HG03342 (cell line): ENCODE measurements at regions not wholly inside any gene's neighbourhood (a gene's known extent, or its start where the extent isn't known, plus 50 kb on each side); places are given as distances from the start of the nearest gene placed in this dataset.

ENCODE experiments used
- ATAC-seq: cut with Tn5 transposase; IDR thresholded peaks from one replicate; pipeline ENCODE4 v1.9.1; 2021; ENCODE audit warnings: mild to moderate bottlenecking, moderate library complexity; ENCODE audit not compliant: unreplicated experiment

GRCh38 chr2:106977717-106978116 lies 91.8 kb upstream of the ST6GAL2 start:
- no peak for ATAC-seq

DNA sequence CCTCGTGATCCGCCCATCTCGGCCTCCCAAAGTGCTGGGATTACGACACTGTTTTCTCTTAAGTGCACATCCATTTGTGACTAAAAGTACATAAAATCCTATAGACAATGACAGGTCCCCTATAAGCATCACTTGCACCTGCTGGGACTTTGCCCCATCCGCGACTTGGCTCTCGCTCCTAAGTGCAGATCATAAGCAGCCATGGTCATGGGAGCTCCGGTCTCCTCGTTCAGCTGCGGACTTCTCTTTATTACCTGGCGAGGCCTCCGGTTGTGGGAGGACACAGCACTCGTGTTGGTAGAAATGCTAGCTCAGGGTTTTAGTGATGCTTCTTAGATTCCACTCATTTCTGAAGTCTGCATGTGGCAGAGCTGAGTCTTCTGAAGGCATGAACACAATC lies 92.7 kb upstream of the ST6GAL2 start:
- no peak for ATAC-seq

GRCh38 chr2:106981491-106981890 lies 95.5 kb upstream of the ST6GAL2 start:
- ATAC-seq: no peak

GRCh38 chr2:106982350-106982749 lies 96.4 kb upstream of the ST6GAL2 start:
- ATAC-seq: no peak

DNA sequence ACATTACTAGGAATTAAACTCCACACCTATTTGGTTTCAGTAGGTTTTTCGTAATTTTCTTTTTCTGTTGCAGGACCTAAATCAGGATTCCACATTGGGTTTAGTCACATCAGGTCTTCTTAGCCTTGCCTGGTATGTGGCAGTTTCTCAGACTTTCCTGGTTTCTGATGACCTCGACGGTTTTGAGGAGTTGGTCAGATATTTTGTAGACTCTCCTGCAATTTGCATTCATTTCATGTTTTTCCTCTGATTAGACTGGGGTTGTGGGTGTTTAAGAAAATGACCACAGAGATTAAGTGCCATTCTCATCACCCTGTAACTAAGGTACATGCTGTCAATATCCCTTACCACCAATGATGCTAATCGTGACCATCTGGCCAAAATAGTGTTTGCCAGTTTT lies 97.3 kb upstream of the ST6GAL2 start:
- no peak for ATAC-seq

GRCh38 chr2:106988361-106988760 lies 102.4 kb upstream of the ST6GAL2 start:
- no peak for ATAC-seq

DNA sequence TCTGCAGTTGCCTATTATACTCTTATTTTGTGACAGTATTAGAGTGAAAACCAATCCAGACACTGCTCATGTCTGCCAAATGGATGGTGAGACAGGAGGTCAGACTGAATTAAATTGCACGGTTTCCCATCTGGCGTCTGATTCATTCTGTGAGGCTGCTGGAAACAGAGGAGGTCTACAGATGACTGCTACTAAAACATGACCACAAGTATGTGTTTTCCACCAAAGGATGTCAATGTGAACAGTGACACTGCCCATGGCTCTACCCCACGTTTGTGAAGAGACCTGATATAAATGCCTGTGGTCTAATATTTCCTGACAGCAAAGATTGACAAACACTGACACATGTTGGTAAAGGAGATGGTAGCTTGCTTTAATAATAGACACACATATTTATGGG lies 104.3 kb upstream of the ST6GAL2 start:
- ATAC-seq: no peak

GRCh38 chr2:106991866-106992265 lies 105.9 kb upstream of the ST6GAL2 start:
- ATAC-seq: no peak

- no peak for ATAC-seq
Observed at GRCh38 chr2:106995556-106995955, 109.6 kb upstream of the ST6GAL2 start.

DNA sequence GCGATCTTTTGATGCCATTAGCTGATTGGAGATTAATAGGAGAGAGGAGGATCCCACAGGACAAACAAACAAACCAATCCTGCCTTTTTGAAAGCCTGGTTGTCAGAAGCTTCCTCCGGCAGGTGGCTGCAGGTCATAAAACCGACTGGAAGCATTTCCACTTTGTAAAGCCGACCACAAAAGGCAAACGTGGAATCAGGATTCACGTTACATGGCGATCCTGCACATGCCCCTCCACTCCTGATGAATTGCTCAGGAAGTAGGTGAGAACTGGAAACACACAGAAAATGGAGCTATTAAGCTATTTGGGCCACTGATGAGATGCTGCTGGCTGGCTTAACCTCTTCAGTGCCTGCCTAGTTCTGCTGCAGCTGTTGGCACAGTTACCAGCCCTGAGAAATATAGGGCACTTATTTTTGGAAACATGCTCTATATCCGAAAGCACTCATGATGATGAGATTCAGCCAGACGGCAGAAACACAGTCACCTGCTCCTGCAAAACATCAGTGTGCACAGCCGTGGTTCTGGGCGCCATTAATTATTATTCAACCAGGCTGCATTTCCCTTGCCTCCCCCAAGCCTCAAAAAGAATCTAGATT lies 110.3 kb upstream of the ST6GAL2 start:
- no peak for ATAC-seq

DNA sequence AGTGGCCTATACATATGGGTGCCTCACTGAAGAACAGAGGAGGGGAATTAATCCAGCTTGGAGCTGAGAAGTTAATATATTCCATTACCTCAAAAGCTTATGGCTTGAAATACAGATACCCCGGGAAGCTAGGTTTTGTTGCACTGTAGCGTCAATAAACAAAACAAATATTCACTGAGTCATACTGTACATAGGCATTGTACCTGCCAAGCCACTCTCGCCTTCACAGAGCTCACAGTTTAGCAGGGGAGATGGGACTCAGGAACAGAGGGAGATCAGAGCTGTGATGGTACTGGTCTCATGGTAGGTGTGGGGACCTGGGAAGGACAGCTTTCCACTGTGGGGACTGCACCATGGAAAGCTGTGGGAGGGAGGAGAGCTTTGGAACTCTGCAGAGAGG lies 111.2 kb upstream of the ST6GAL2 start:
- no peak for ATAC-seq

GRCh38 chr2:107001062-107001461 lies 115.1 kb upstream of the ST6GAL2 start:
- ATAC-seq: no peak

- ATAC-seq: no peak
Observed at GRCh38 chr2:107001551-107001950, 115.6 kb upstream of the ST6GAL2 start.

- ATAC-seq: no peak
Observed at GRCh38 chr2:107001964-107002696, 116.2 kb upstream of the ST6GAL2 start.

DNA sequence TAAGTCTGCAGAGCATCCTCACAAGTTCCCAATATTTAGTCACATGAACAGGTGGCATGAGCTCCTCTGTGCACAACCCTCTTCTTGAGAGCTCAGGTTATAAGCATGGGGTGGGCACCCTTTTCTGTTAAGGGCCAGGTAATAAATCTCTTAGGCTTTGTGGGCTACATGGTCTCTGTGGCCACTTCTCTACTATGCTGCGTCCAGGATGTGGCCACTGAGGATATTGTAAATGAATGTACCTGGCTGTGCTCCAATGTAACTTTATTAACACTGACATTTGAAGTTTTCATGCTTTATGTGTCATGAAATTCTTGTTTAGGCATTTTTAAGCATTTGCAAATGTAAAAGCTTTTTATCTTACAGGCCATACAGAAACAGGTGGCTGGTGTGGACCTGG lies 116.8 kb upstream of the ST6GAL2 start:
- no peak for ATAC-seq

DNA sequence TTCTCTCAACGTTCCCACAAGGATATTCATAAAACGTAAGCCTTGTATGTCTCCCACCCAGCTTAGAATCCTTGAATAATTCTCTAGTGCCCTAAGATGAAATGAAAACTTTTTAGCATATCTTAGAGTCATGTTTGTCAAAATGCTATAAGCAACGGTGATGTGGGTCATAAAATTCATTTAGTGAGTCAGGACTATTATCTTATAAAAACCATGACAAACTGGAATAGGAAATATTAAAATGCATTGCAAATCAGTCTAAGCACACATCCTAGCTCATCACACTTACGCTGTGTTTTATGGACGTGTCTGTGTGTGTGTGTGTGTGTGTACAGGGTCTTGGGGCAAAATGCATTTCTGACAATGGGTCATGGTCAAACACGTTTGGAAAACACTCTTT lies 119.9 kb upstream of the ST6GAL2 start:
- ATAC-seq: no peak

- no peak for ATAC-seq
Observed at GRCh38 chr2:107006836-107007235, 120.9 kb upstream of the ST6GAL2 start.

GRCh38 chr2:107007927-107008326 lies 122.0 kb upstream of the ST6GAL2 start:
- no peak for ATAC-seq

DNA sequence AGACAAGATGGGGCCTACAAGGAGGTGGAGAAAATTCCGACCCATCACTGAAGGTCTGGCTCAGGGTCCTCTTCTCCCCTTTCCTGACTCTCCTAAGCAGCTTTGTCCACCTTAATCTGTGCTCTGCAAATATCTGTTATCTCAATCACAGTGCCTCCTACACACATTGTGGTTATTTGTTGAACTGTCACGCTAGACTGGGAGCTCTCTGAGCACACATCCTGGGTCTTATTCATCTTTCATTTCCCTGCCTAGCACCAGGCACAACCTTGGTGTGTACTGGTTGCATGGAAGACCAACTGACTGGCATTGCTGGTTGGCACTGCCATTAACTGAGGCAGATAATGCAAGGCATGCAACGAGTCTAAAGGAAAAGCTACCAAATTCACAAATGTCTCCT lies 122.9 kb upstream of the ST6GAL2 start:
- ATAC-seq: no peak

- ATAC-seq: no peak
Observed at GRCh38 chr2:107009275-107009674, 123.3 kb upstream of the ST6GAL2 start.

DNA sequence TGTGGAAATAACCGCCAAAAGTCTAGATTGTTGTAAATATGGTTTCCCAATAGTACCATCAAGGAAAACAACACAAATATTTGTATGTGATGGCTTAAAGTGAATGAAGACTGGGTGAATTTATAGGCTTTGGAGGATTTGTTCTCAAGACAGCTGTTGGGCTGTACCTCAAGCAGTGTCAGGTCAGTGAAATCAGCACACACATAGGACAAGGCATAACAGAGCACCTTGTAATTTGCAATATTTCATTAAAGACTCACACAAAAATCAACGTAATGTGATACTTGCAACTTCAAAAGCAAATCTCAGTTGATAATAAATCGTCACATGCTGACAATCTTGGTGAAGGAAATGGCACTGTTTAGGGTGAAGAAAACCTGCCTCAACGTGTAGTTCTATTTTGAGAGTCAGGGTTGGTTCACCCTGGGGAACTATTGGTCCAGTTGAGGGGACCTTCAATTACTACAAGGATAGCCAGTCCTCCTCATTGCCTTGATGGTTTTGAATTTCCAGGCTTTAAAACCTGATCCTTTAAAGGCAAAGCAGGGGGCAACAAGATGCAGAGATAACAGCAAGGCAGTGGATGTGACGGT lies 126.8 kb upstream of the ST6GAL2 start:
- no peak for ATAC-seq

DNA sequence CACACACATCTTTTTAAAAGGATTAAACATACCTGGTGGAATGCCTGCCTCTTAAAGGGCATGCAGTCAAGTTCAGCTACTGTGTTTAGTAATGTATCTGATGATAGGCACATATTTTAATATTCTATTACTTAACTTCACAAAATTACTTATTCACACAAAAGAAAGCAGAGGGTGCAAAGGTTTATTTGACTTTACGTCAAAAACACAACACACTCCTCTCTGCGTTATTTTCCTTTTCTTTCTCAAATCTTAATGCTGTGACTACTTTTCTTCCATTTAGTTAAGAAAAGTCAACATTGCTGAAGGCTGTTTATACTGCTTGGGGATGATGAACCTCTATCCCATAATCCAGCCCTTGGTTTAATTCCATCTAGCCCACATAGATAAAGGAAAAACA lies 127.9 kb upstream of the ST6GAL2 start:
- ATAC-seq: no peak
